GM19023 (cell line): ENCODE measurements at regions not wholly inside any gene's neighbourhood (a gene's known extent, or its start where the extent isn't known, plus 50 kb on each side); places are given as distances from the start of the nearest gene placed in this dataset.

Experiments
- ATAC-seq: cut with Tn5 transposase; IDR thresholded peaks from one replicate; pipeline ENCODE4 v1.9.1; 2021; ENCODE audit warnings: mild to moderate bottlenecking, moderate library complexity; ENCODE audit not compliant: unreplicated experiment

DNA sequence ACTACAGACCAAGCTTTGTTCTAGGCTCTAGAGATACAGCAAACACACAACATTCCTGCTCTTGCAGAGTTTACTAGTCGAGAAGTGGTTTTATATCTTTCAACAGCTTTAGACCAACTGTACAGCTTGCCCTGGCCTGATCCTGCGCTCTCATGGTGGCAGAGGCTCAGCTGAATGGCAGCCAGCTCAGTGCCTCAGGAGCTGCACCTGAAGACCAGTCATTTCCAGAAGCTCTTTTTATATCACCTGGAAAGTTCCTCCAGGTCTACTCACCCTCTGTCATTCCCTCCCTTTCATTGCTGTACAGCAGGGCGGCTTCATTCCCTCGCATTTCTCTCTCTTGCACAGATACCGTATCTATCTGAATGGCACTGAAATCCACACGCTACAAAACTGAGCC is 319.8 kb downstream of the GATA3 start:
- ATAC-seq: no peak

DNA sequence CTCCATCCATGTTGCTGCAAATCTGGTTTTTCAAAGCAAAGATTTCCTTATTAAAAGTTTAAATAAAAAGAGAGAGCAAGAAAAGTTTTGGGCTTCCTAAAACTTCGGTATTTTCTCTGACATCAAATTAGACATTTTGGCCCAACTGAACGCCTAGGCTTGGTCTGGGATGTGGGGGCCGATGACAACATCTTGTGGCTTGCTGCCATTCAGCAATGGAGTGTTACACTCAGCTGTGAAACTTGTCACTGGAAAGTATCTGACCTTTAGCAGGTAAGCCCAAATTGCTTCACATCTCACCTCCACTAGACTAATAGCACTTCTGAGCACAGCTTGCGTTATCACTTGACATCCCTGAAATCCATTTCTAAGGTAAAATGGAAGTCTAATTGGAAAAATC is 320.6 kb downstream of the GATA3 start:
- ATAC-seq: no peak

DNA sequence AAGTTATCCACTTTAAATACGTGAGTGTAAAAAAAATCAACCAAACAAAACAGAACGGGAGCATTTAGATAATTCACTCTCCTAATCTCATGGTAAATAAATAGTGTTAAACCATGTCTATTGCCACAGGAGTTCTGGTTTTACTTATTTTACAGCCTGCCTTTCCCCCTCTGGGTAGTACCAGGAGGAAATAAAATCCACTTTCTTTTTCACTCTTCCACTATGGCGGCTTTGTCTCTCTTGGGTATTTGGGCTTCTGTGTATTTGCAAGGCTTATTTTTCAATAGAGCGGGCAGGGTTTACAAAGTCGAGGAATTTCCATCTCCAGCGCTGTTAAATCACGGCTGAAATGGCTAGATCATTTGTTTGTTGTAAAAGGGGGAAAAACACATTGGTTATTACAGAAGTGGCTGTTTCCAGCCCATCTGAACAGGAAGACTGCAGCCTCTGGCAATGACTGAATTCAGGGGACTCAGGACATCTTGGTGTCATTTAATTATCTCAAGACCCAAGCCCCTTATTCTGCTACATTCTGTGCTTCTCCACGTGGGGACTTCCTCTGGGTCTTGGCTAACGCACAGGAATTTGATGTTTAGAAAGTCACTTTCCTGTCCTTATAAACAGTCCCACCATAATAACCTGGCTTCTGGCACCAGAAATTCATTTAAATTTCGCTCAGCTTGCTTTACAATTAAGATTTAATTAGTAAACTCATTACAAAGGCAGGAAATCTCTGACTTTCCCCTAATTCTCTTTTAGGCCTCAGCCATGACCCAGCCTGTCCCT is 323.9 kb downstream of the GATA3 start:
- no peak for ATAC-seq

DNA sequence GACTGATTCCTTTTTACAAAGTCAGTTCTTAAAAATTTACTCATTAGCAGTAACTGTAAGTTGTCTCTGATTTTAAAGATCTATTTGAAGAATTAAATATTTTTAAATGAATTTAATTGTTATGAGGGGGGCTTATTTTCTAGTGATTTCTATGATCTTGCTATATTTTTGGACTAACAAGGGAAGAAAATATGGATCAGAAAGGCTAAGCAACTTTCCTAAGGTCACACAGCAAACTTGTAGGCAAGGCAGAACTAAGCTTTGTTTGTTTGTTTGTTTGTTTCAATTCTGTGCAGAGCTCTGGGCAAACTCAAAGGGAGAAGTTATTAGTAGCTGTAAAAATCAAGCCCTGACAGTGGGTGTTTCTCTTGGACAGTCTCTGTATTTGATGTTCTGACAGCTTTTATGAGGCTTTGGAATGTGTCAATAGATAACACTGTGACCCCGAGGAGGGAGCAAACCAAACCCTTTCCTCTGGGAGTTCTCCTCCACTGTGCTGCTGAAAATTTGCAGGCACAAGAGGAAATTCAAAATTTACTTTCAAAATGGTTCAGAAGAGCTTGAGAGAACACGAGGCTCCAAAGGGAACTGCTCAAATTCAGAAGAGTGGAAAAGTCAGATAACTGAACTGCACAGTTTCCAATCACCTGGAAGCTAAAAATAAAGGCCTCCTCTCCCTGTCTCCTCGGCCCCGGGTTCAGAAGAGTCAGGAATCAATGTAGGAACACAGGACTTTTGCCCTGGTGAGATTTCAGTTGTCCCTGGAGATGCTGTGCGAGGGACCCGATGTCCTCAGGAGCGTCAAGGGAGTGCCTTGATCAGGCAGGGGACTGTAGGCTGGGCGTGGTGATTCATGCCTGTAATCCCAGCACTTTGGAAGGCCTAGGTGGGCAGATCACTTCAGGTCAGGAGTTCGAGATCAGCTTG is 325.7 kb downstream of the GATA3 start:
- ATAC-seq: no peak

DNA sequence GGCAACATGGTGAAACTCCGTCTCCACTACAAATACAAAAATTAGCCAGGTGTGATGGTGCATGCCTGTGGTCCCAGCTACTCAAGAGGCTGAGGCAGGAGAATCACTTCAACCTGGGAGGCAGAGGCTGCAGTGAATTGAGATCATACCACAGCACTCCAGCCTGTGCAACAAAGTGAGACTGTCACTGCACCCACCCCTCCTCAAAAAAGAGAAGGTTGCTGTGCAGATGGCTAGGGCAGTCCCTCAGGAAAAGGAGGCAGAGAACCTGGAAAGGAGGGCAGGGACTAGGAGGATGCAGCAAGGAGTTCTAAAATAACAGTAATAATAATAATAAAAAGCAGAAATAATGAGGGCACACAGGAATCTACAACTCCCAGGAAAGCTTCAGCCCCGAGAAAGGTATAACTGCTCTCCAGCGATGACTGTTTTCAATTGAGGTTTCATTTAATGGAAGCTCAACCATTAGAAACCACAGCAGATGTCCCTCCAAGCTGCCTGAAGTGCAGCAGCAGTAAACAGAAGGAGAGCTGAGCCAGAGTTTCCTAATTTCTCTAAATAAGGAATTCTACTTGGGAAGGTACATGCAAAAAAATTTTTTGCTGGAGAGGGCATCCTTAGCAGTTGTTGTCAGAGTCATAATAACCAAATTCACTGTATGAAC is 326.5 kb downstream of the GATA3 start:
- ATAC-seq: no peak

DNA sequence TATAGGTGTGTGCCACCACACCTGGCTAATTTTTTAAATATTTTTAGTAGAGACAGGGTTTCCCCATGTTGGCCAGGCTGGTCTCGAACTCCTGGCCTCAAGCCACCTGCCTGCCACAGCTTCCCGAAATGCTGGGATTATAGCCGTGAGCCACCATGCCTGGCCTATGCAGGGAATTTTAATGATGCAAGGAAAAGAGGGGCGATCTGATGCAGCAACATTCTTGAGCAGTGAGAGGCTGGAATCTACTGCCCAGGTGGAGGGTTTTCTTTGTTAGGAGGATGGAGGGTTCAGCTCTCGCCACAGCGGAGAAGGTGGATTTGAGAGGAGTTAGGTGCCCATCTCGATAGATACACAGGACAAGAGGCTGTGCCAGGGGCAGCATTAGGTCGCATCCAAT is 332.3 kb downstream of the GATA3 start:
- no peak for ATAC-seq

DNA sequence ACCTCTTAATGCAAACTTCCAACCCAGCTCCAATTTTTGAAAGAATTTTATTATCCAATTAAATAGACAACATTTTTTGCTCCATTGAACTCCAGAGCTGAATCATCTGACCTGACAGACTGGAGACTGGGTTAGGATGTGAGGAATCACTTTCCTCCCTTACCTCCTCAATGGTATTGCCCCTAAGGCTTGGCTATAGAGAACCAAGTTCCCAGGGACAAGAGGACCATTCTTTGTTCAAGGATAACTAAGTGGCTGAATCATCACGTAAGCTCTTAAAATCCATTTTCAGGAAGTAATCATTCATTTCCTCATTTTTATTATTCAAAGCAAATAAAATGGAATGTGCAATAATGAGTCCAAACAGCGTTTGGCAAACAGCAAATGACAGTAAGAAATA is 335.1 kb downstream of the GATA3 start:
- ATAC-seq: no peak

DNA sequence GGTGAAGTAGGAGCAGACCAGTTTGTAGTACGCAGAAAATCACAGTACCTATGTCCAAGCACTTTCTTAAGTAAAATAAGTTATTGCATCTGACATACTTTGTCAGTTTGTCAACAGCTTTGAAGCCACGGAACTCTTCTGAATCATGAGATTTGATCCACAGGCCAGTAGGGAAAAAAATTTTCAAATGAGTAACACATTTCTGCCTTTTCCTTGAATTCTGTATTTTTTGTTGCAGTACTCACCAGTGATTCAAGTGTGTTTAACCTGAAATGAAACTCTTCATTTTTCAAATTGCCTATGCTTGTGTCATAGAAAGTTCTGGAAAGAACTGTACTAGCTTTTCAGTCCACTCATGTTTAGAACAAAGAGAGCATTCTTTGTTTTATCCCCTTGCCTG is 337.7 kb downstream of the GATA3 start:
- no peak for ATAC-seq

DNA sequence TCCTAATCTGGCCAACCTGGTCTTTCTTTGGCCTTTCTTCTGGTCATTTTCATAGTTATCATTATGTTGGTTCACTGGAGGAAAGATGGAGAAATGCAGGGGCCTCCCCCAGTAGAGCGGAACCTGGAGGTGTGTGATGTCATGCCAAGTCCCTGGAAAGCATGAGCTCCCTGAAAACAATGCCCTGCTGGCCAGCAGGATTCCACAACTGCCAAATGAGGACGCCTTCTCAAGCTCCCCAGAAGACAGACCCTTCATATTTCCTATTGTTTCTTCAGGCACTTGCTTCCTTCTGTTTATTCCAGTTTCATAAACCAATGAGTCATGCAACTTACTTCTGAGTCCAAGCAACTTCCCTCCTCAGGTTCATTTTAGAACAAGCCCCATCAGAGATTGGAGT is 339.0 kb downstream of the GATA3 start:
- no peak for ATAC-seq

DNA sequence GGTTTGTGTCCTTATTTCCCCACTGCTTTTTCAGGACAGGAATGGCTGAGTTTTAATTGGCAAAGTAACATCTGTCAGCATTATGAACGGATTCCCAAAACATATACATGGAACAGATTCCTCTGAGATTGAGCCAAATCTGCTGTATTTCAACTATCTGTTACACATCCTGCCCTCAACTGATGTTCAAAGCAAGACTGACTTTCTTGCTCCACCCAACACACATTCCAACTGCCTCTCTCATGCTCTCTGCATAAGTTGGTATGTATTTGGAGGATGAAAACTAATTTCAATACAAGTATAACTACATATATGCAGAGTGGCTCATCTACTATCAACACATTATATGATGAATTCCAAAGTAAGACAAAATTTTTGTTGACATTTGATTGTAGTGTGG is 342.2 kb downstream of the GATA3 start:
- ATAC-seq: no peak

DNA sequence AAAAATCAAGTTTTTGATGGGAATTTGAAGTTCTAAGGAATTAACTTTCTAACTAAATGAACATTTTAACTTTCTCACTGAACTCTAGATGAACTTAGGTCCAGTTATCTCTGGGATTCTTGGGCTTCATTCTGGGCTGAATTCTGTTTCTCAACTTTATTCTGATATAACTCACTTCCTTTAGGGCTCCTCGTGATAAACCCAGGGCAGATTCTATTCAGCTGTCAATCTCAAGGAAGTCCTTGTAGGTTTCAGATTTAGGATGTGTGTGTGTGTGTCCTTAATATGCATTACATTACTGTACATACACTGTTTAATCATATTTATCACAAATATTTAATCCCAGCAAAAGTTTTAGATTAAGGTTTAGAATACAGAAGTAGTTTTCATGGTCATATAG is 344.3 kb downstream of the GATA3 start:
- no peak for ATAC-seq

DNA sequence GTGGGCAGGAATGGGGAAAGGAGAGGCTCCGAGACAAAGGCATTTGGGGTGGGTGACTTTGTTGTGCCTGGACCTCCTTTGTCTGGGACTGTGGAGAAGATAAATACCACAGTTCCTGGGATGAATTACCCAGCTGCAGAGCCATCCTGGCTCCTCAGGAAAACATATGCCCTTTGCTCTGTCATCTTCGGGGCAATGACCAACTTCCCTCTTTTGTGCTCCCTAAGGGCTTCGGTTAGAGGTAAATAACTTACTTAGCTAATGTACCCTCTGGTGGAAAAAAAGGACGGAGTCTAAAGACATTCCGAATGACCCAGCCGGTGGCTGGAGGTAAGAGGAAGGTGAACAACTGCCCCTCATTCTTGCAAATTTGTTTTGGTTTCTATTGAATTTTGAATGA is 345.7 kb downstream of the GATA3 start:
- ATAC-seq: no peak

DNA sequence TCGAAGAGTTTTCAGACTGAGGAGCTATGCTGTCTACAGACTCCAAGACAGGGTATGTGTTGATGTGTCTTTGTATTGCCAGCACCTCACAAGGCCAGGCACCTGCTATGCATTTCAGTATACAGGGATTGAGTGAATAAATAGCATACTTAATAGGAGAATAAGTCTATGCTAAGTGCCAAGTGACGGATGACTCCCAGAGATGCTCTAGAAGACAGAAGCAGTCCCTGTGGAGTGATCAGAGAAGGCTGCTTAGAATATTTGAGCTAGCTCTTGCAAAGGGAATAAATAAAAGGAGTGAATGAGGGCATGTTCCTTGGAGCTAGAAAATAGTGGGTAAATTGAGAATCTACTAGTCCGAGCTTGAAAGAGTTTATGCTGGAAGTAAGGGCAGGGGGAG is 346.4 kb downstream of the GATA3 start:
- ATAC-seq: no peak

DNA sequence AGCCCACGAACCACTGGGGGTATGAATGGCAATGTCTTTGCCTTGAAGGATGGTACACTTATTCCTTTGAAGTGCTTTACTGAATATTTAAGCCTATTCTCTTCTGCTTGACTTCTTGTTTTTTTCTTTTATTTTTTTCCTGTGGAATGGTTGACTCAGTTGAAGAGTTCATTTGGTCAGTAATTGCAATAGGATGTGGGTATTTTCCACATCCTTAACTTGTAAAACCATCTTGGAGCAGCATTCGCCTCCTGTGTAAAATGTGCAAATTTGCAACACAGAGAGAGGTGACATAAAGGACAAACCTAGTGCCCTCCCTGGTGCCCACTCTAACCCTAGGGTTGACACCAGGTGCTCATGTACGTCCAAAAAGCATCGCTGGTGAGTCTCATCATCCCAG is 347.0 kb downstream of the GATA3 start:
- no peak for ATAC-seq

DNA sequence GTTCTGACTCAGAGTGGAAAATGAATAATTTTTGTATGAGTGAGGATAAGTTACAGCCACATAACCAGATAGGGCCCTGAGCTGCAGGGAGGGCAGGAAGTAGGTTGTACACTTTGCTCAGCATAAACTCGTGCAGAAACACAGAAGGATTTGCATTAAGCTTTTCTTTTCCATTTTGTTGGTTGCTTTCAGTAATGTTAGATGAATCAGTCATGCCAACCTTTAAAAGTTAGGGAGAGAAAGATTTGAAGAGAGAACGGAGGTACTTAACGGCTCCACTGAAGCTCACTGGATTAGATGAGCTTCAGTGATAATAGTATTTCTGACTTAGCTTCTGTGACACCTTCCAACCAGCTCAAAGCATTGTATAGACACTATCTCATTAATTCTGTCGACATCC is 348.1 kb downstream of the GATA3 start:
- no peak for ATAC-seq

DNA sequence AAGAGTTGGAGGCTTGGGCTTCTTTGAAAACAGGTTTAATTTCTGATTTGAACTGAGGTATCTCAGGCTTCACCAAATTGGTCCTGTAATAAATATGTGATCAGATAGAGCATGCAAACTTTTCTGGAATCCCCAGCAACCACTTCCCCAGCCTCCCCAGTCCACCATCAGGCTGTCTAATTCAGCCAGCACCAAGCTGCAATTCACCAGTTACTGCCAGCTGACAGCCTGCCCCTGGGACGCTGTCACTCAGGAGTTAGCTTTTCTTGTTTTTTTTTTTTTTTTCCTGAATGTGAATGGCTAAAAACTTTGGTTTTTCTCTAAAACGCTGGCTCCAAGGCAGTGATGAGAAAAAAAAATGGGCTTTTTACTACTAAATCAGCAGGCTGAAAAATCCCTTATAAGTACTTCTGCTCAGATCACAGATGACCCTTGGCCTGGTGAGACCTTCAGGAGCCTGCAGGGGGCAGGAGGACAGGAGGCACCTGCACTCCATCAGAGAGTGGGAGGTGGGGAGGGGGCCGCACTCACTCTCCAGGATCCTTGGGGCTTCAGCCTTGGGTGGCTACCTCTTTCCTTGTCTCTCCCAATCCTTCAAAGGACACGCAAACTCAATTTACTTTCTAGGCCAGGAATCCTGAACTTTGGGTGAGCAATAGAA is 349.4 kb downstream of the GATA3 start:
- ATAC-seq: no peak

DNA sequence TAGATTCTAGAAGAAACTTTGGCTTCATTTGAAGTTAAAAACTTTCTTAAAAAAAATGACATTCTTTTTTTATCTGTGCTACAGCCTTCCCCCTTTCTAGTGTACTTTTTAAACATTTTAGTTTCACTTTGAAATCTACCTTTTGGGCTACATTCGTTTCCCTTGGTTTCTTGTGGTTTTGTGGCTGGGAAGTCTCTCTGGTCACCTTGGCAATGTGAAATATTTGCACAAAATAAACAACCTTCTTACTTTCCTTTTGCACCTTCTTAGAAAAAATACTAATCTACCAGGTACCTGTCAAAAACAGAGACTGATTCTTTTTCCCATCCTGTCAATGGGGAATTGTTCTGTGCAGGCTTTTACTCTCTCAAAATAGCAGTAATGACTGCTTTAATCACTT is 350.2 kb downstream of the GATA3 start:
- peak; percentile 73 for ATAC-seq

DNA sequence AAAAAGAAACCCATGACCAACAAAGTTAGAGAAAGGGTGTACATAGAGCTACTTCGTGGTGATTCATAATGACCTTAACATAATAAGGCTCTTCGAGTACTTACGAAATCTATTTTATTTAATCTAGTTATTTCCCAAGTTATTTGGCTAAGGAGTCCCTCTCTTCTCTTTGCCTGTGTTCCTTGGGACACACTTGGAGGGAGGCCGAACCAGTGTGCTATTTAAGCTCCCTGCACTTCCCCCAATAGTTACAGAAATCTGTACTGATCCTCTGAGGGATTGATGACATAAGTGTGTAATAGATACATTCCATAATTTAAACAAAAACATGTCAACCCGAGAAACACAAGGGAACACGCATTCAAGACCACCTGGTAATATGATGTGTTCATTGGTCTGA is 351.1 kb downstream of the GATA3 start:
- ATAC-seq: no peak

DNA sequence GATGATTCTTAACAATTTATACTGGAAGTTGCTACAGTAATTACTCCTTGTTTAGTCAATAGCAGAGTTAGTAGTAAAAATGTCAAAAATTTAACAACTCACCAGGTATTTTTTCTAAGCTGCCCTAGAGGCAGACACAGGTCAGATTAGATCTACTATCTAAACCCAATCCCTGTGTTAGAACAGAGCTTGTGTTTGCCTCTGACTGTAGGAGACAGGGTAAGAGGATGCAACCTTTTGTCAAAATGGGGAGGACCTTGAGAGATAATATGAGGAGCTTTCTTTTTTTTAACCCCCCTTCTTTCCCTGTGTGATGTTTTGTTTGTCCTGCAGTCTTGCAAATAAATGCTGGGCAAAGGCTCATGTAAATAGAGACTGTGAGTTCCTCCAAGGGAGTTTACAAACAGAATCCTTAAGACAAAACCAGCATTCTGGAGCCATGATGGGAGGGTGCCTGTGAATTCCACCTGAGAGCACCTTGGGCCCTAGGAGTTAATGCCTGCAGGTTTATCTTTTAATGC is 353.1 kb downstream of the GATA3 start:
- no peak for ATAC-seq

DNA sequence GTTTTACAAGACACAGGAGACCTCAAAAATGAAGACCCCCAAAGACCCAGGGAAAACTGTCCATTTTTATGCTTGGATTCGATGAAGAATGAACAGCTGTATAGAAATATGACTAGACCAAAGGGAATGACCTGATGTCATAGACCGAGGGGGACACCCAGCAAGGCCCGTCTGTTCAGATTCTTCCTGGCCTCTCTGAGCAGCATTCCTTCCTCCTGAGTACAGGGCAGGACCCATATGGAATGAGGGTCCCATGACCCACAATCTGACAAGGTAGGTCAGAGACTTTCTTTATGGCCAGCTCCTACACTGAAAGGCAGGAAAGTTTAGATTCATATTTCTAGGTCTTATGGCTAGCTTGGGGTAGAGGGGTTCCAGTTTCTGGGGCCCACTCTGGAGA is 356.0 kb downstream of the GATA3 start:
- ATAC-seq: no peak

DNA sequence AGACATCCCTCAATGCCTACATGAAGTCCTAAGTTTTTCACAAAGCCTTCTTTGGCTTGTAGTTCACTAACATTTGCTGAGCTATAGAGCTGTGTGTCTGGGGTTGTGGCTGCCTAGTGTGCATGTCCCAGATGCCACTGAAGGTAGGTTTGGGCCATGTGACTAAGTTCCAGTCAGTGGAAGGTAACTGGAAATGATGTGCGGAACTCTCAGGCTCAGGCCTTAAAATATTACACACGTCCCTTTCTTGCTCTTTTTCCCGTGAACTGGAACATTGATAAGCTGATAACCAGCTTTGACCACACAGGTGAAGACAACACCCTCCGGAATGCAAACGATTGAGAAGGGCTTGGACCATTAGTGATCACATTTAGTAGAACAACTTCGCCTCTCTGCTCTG is 358.1 kb downstream of the GATA3 start:
- no peak for ATAC-seq
